ENCODE measurements at regions not wholly inside any gene's neighbourhood (a gene's known extent, or its start where the extent isn't known, plus 50 kb on each side); places are given as distances from the start of the nearest gene placed in this dataset.

DNA sequence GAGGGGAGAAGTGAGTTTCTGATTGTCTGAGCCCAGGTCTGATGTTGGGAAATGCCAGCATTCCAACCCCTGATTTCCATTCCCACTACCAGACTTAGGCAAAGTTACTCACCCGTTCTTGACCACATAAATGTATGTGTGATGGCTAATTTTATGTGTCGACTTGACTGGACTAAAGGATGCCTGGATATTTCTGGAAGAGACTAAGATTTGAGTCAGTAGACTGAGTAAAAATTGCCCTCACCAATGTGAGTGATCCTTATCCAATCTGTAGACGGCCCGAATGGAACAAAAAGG, 95.8 kb upstream of the TAB2 start:
- no peak overlapping the region for H3K4me3 ChIP-seq (ENCODE audit: control insufficient read depth in 2 of 3, extremely low read depth in 1 of 3, insufficient read depth in 2 of 3, low read depth in 1 of 3, low read length in 3 of 3)
- H3K4me1 ChIP-seq (ENCODE audit: control insufficient read depth, extremely low read depth, insufficient read depth, low read length) = no peaks in the 10 kb centered on the region
- no peak for TF ChIP-seq EZH2 (IDR thresholded peaks at IDR 0.05; ENCODE audit: low read length)
- TF ChIP-seq, protein P1, sequence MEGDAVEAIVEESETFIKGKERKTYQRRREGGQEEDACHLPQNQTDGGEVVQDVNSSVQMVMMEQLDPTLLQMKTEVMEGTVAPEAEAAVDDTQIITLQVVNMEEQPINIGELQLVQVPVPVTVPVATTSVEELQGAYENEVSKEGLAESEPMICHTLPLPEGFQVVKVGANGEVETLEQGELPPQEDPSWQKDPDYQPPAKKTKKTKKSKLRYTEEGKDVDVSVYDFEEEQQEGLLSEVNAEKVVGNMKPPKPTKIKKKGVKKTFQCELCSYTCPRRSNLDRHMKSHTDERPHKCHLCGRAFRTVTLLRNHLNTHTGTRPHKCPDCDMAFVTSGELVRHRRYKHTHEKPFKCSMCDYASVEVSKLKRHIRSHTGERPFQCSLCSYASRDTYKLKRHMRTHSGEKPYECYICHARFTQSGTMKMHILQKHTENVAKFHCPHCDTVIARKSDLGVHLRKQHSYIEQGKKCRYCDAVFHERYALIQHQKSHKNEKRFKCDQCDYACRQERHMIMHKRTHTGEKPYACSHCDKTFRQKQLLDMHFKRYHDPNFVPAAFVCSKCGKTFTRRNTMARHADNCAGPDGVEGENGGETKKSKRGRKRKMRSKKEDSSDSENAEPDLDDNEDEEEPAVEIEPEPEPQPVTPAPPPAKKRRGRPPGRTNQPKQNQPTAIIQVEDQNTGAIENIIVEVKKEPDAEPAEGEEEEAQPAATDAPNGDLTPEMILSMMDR (optimal IDR thresholded peaks at IDR 0.05 in 1 of 3, IDR thresholded peaks at IDR 0.05 in 1 of 3, conservative IDR thresholded peaks at IDR 0.05 in 1 of 3; ENCODE audit: extremely low read depth in 1 of 3, insufficient read depth in 2 of 3, low read length in 3 of 3) = no peak
- H3K27me3 ChIP-seq (ENCODE audit: control insufficient read depth, extremely low read depth, insufficient read depth, low read length) = no peaks in the 10 kb centered on the region
- H3K9ac ChIP-seq (ENCODE audit: control insufficient read depth, extremely low read depth, insufficient read depth, low read length) = no peak overlapping the region
- dilution Hi-C loops (cut with MboI; ENCODE audit: extremely low pct_ligation_motif_present, low sequenced_read_pairs) = no loop called here
- H3K9me3 ChIP-seq (ENCODE audit: control insufficient read depth, low read depth, low read length) = no peaks in the 10 kb centered on the region
- no peaks in the 10 kb centered on the region for H4K20me1 ChIP-seq (ENCODE audit: control insufficient read depth, extremely low read depth, insufficient read depth, low read length)
- H3K27ac ChIP-seq (ENCODE audit: control insufficient read depth, insufficient read depth, low read length) = no peak overlapping the region
- FAIRE-seq (no peak), DNase-seq (ENCODE audit: low read depth, low spot score) (no peak)
- H3K9me1 ChIP-seq (ENCODE audit: control insufficient read depth, extremely low read depth, insufficient read depth, low read length) = no peaks in the 10 kb centered on the region
- H3K79me2 ChIP-seq (ENCODE audit: control insufficient read depth, insufficient read depth, low read length) = no peaks in the 10 kb centered on the region
- H3K36me3 ChIP-seq (ENCODE audit: control insufficient read depth in 2 of 2, extremely low read depth in 1 of 2, insufficient read depth in 2 of 2, low read length in 2 of 2) = no peaks in the 10 kb centered on the region
- H2AFZ ChIP-seq (ENCODE audit: control insufficient read depth, low read length) = no peak overlapping the region
- H3K4me2 ChIP-seq (ENCODE audit: control insufficient read depth, extremely low read depth, insufficient read depth, low read depth, low read length) = no peak overlapping the region

DNA sequence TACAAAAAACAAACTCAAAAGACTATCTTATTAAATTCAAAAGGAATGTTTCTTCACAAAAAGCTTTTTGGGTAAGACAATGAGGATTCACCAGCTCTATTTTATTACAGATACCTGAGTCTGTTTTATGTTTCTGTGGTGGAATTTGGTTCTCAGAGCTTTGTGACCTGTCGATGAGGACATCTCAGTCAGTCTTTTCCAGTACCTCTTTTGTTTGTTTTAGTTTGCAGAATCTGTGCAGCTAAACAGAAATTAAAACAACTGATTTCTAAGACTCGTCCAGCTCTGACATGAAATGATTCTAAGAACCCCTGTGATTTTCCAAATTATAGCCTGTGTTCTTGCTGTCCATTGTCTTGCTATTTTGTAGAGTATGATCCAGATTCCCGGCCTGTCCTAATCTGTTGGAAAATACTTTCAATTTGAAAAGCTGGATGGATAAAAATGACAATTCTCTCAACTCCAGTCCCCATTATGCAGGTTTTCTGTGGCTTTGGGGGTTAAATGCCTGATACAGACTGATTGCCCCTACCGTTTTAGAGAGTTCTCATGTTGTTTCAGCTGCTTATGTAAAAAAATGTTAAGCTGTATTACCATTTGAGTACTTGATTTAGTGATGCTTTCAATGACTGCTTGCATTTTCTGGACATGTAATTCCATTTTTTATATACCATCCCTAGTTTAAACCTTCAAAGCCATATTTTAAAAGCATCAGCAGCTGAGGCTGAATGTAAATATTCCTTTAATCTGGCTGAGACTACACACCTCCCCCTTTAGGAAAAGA, 94.2 kb upstream of the TAB2 start:
- Histone ChIP-seq H4K20me1 (ENCODE audit: control insufficient read depth, extremely low read depth, insufficient read depth, low read length) (no peaks in the 10 kb centered on the region), H3K9ac (ENCODE audit: control insufficient read depth, extremely low read depth, insufficient read depth, low read length) (no peak overlapping the region), H3K79me2 (ENCODE audit: control insufficient read depth, insufficient read depth, low read length) (no peaks in the 10 kb centered on the region), H3K9me3 (ENCODE audit: control insufficient read depth, low read depth, low read length) (no peaks in the 10 kb centered on the region), H3K27me3 (ENCODE audit: control insufficient read depth, extremely low read depth, insufficient read depth, low read length) (no peaks in the 10 kb centered on the region), H3K36me3 (ENCODE audit: control insufficient read depth in 2 of 2, extremely low read depth in 1 of 2, insufficient read depth in 2 of 2, low read length in 2 of 2) (no peaks in the 10 kb centered on the region), H3K4me3 (ENCODE audit: control insufficient read depth in 2 of 3, extremely low read depth in 1 of 3, insufficient read depth in 2 of 3, low read depth in 1 of 3, low read length in 3 of 3) (no peak overlapping the region), H3K27ac (ENCODE audit: control insufficient read depth, insufficient read depth, low read length) (no peak overlapping the region), H3K9me1 (ENCODE audit: control insufficient read depth, extremely low read depth, insufficient read depth, low read length) (no peaks in the 10 kb centered on the region), H3K4me1 (ENCODE audit: control insufficient read depth, extremely low read depth, insufficient read depth, low read length) (no peaks in the 10 kb centered on the region), H3K4me2 (ENCODE audit: control insufficient read depth, extremely low read depth, insufficient read depth, low read depth, low read length) (no peak overlapping the region), H2AFZ (ENCODE audit: control insufficient read depth, low read length) (no peak overlapping the region)
- FAIRE-seq (no peak), DNase-seq (ENCODE audit: low read depth, low spot score) (no peak)
- dilution Hi-C loops (cut with MboI; ENCODE audit: extremely low pct_ligation_motif_present, low sequenced_read_pairs) = no loop called here
- TF ChIP-seq, protein P1 (optimal IDR thresholded peaks at IDR 0.05 in 1 of 3, IDR thresholded peaks at IDR 0.05 in 1 of 3, conservative IDR thresholded peaks at IDR 0.05 in 1 of 3; ENCODE audit: extremely low read depth in 1 of 3, insufficient read depth in 2 of 3, low read length in 3 of 3) = no peak
- TF ChIP-seq EZH2 (IDR thresholded peaks at IDR 0.05; ENCODE audit: low read length) = no peak

Data from keratinocyte (primary cell).